ENCODE measurements at regions not wholly inside any gene's neighbourhood (a gene's known extent, or its start where the extent isn't known, plus 50 kb on each side); places are given as distances from the start of the nearest gene placed in this dataset.

- no peak for DNase-seq (ENCODE audit: extremely low spot score)
- ChIA-PET POLR2A (no interaction called here), CTCF (no interaction called here)
- TF ChIP-seq CTCF (IDR thresholded peaks at IDR 0.05; ENCODE audit: control extremely low read depth, extremely low read depth, low read depth, missing control alignments) = no peak
Measured at GRCh38 chr9:600006-600405, 241.5 kb upstream of the DMRT1 start.

- no peak for DNase-seq (ENCODE audit: extremely low spot score)
- ChIA-PET CTCF (no interaction called here), POLR2A (no interaction called here)
- TF ChIP-seq CTCF (IDR thresholded peaks at IDR 0.05; ENCODE audit: control extremely low read depth, extremely low read depth, low read depth, missing control alignments) = no peak
Measured at GRCh38 chr9:602716-603115, 238.8 kb upstream of the DMRT1 start.

GRCh38 chr9:603126-603525 is 238.4 kb upstream of the DMRT1 start:
- CTCF ChIA-PET = no interaction called here
- no peak for DNase-seq (ENCODE audit: extremely low spot score)
- no peak for TF ChIP-seq CTCF (IDR thresholded peaks at IDR 0.05; ENCODE audit: control extremely low read depth, extremely low read depth, low read depth, missing control alignments)
- POLR2A ChIA-PET = no interaction called here

GRCh38 chr9:607417-607816 is 234.1 kb upstream of the DMRT1 start:
- ChIA-PET POLR2A (no interaction called here), CTCF (no interaction called here)
- no peak for TF ChIP-seq CTCF (IDR thresholded peaks at IDR 0.05; ENCODE audit: control extremely low read depth, extremely low read depth, low read depth, missing control alignments)
- DNase-seq (ENCODE audit: extremely low spot score) = no peak

GRCh38 chr9:613771-614347 is 227.6 kb upstream of the DMRT1 start:
- peak; percentile 64 for DNase-seq (ENCODE audit: extremely low spot score)
- POLR2A ChIA-PET = no interaction called here
- CTCF ChIA-PET = interaction anchor here (0.7 to 3.0 kb wide), 13 partner anchors 12 to 398 kb away, joined by 3 to 23 read pairs (median 4); no protein-coding TSS in a partner anchor
- peak; percentile 76 for TF ChIP-seq CTCF (IDR thresholded peaks at IDR 0.05; ENCODE audit: control extremely low read depth, extremely low read depth, low read depth, missing control alignments)

GRCh38 chr9:614431-614830 is 227.1 kb upstream of the DMRT1 start:
- CTCF ChIA-PET = interaction anchor here (0.7 to 3.0 kb wide), 6 partner anchors 10 to 395 kb away, joined by 3 to 23 read pairs (median 4); no protein-coding TSS in a partner anchor
- TF ChIP-seq CTCF (IDR thresholded peaks at IDR 0.05; ENCODE audit: control extremely low read depth, extremely low read depth, low read depth, missing control alignments) = no peak
- POLR2A ChIA-PET = no interaction called here
- no peak for DNase-seq (ENCODE audit: extremely low spot score)
